Brain pericyte (primary cell): ENCODE measurements at regions not wholly inside any gene's neighbourhood (a gene's known extent, or its start where the extent isn't known, plus 50 kb on each side); places are given as distances from the start of the nearest gene placed in this dataset.
A peak's percentile ranks its signal among the peaks of the same experiment; 100 is the strongest.
"Not testable (repeated sequence)": the region's sequence is repeated elsewhere in the genome, so short reads cannot be mapped to it uniquely, and the experiment has no call there.

Experiments used
- DNase-seq: peaks from one replicate; pipeline ENCODE4 v3.0.0-alpha.2; 2012; ENCODE audit warnings: low read depth, low spot score

GRCh38 chr6:167546611-167547327, 221.9 kb downstream of the TTLL2 start:
- DNase-seq: no peak

DNA sequence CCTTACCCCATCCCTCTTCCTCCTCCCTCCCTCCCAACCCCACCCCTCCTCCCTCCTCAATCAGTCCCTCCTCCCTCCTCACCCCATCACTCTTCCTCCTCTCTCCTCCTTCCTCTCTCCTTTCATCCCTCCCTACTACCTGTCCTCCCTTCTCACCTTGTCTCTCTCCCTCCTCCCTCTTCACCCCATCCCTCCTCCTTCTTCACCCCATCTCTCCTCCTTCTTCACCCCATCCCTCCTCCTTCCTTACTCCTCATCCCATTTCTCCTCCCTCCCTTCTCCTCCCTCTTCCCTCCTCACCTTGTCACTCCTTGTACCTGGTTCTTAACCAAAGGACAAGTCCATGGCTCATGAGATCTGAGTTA, 222.4 kb downstream of the TTLL2 start:
- no peak for DNase-seq

DNA sequence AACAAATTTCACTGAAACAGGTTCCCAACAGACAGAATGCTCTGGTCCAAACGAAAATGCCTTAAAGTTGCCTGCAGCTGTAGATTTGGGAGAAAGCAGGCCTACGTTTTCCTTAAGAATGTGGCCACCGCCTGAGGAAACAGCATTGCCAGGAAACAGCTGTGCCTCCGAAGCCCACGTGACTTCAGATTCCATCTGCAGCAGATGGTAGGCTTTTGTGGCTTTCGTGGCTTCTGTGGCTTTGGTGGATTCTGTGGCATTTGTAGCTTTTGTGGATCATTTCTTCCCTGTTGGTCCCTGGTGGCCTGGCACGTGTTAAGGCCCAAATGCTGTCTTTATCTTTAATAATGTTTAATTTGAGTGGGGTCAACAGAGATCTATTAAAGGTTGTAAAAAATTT, 222.9 kb downstream of the TTLL2 start:
- DNase-seq: no peak

DNA sequence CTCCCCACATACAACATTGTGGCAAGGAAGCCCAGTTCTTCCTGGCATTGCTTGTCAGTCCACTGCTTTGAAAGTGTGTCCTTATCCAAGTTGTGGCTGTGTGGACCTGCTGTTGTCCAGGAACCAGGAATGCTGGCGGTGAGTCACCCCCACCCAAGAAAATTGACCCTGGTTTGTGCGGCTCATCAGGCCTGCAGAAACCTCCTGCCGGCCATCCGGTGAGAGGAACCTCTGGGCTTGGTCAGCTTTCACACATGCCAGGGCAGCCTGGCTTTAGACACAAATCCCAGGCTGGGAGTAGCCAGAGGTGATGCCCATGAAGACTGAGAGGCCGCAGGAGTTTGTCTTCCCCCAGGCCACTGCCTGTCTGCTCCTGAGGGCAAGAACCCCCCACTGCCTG, 223.6 kb downstream of the TTLL2 start:
- no peak for DNase-seq

DNA sequence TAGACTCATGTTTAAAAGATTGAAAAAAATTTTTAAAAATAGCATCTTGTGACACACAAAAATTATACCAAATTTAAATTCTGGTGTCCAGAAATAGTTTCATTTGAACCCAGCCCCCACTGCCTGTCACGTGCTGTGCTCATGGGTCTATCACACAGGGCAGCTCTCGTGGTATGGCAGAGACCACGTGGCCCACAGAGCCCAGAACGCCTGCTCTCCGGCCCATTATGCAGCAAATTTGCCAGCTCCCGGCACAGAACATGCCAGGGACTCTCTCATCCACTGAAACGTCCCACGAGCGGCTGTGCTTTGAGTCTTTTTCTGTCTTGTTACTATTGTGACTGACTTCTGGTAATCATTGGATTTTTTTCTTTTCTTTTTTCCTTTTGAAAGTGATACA, 224.3 kb downstream of the TTLL2 start:
- DNase-seq: no peak

DNA sequence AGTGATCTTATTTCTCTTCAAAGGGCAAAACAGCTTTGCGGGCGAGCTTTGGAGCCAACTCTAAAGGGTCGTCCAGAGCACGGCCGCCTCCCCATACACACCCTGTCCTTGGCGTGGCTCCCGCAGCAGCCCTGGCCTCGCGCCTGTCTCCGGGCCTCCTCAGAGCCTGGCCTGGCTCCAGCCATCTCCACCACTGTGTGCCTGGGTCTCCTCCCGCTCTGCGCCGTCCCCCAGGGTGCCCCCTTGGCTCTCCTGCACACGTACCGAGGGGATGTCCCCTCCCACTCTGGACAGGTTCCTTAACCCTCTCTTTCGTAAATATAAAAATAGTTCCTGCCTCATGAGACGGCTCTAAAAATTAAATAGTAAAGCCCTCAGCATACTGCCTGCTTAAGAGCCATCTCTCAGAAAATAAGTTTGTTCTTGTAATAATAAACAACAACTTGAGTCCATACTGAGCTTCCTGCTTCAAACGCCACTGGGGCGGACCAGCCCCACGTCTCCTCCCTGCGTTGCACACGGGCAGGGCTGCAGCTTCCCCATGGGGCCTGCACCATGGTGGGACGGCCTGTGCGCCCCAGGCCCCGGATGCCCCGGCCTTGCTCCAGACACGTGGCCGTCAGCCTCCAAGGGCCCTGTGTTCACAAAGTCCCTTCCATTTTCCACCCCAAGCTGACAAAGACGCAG, 226.2 kb downstream of the TTLL2 start:
- peak; percentile 33 for DNase-seq

GRCh38 chr6:167551628-167552257, 226.9 kb downstream of the TTLL2 start:
- no peak for DNase-seq

GRCh38 chr6:167552258-167552630, 227.4 kb downstream of the TTLL2 start:
- no peak for DNase-seq

DNA sequence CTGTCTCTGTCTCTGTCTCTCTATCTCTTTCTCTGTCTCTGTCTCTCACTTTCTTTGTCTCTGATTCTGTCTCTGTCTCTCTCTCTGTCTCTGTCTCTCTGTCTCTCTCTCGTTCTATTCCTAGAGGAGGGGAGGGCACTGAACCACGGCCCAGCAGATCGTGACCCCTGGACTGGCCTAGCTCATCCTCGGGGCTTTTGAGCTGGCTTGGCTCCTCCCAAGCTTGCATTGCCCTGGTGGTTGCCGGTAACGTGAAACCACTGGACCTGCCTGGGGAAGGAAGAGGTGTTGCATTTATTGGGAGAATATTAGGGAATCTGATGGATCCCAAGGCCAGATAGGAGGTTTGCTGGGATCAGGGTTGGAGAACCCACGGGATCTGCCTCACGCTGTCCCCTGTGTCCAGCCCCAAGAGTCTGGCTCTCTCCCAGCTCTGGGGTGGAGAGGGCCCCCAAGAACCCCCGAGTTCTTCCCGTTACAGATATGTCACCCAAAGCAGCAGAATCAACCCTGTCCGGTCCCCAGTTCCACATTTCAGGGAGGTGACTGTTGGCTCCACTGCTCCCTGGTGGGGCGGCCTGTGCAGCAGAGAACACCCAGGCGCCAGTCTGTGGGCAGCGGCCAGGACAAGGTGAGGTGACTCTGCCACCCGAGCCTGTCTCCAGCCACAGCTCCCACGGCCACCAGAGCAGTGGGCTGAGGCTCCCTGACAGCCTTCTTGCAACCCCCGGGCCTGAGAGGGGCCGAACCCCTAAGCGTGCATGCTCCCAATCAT, 228.3 kb downstream of the TTLL2 start:
- no peak for DNase-seq

GRCh38 chr6:167553736-167554119, 228.8 kb downstream of the TTLL2 start:
- DNase-seq: no peak

GRCh38 chr6:167554854-167555253, 230.0 kb downstream of the TTLL2 start:
- DNase-seq: no peak

- no peak for DNase-seq
These were observed 230.9 kb downstream of the TTLL2 start for GRCh38 chr6:167555836-167556235.

GRCh38 chr6:167557675-167558074, 232.8 kb downstream of the TTLL2 start:
- DNase-seq: no peak

DNA sequence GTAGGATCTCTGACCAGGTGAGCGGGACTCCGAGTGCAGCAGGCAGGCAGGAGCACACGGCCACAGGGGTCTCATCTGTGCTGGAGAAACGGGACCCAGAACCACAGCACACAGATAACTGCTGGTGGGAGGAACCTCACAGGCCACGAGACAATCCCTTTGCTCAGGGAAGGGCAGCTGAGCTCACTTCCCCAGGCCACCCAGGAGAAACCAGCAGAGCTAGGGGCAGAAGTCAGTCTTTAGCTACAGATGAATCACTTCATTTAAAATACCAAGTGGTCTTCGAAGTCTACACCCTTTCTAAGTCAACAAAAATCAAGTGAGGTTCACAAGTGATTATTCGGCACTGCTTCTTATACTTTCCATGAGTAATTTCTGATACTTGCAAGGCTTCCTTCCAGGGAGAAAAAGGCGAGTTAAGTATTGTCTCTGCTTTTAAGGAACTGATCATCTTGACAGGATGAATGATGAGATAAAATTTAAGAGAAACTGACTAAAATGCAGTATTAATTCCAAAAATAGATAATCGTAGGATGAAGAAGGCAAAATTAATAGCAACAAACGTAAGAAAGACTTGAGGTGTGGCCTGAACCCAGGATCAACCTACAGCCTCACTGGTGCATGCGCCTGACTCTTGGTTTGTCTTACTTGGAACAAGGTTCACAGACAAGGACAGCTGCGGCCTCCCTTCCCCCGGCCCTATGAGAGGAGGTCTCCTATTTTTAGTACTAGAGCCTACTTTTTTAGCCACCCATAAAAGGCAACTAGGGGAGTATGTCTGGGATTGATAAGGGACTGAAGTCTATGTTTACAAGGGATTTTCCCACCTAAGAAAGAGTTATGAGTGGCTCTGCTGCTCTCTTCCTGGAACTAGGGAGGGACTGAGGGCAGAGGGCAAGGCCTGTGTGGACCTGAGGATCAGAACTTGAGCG, 233.6 kb downstream of the TTLL2 start:
- no peak for DNase-seq

GRCh38 chr6:167559675-167560479, 235.0 kb downstream of the TTLL2 start:
- no peak for DNase-seq

DNA sequence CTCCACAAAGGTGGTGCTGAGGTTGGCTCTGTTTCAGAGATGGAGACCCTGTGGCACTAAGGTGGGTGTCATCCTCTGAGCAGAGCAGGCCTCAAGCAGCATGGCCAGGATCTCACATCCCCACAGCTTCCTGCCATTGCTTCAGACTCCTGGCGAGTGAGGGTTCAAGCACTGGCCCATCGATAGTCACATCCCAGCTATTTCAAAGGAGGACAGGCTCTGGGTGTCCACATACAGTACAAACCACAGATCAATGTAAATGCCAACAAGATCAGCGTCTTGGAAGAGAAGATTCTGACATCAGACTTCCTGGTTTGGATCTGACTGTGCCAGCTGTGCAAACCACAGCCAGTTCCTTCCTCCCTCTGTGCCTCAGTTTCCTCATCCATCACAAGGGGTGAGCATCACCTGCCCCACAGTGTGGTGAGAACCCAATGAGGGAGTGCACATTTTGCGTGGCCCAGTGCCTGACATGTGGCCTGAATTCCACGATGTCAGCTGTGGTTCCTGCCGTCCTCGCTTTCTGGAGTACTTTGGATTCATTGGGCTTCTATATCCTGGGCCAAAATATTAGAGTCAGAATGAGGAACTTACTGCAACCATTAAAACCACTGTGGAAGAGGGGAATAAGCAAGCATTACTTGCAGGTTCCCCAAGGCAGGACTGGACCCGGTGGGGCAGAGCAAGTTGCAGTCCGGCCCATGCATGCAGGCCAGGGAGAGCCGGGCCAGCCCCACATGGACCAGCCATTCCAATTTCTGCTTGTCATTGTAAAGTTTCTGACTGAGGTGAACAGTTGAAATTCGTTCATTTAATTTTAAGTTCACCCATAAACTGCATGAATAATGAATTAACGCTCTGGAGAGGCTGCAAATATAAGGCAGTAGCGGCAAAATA, 236.0 kb downstream of the TTLL2 start:
- DNase-seq: no peak

GRCh38 chr6:167562862-167563261, 238.0 kb downstream of the TTLL2 start:
- DNase-seq: not testable (repeated sequence)

DNA sequence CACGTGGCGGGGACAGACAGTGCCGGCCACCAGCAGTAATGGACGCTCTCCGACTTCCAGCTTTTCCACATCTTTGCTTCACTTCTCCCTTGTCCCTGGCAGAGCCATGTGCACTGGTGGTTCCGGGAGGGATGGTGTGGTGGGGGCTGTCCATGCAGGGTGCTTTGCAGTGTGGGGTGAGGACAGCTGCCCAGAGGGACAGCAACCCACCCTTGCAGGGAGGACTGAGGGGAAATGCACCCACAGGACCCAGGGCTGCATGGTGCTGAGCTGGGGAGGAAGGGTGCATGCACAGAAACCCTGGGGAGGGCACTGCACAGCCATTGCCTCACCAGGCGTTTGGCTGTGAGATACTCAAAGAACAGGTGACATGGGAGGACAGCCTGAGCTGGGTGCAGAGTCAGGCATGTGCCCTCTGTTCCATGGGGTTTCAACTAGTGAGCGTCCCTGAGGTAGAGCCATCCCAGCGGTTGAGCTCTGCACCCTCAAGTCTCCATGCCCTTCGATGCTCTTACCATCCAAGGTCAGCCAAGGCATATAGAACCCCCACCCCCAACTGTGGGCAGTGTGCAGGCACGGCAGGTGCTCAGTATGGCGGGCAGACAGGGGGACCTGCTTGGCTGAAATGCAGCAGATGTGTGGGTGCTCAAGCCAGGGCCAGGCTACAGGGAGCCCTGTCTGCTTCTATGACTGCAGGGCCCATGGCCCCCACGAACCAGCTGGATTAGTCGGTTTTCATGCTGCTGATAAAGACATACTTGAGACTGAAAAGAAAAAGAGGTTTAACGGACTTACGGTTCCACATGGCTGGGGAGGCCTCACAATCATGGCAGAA, 239.7 kb downstream of the TTLL2 start:
- DNase-seq: no peak
